Fibroblast of lung (primary cell): ENCODE measurements at regions not wholly inside any gene's neighbourhood (a gene's known extent, or its start where the extent isn't known, plus 50 kb on each side); places are given as distances from the start of the nearest gene placed in this dataset.

ENCODE experiments used
- DNase-seq, 2 donors: peaks; one replicate each; pipeline versions ENCODE4 v3.0.0 to v3.0.0-alpha.2; 2010; ENCODE audit warnings: low read depth in 2 of 2
- H2AFZ ChIP-seq: 2 replicates; pipeline ENCODE4 v1.5.1; 2012; ENCODE audit warnings: low read length, control low read depth, inconsistent platforms
- H3K27ac ChIP-seq: 2 replicates; pipeline ENCODE4 v1.5.1; 2011; ENCODE audit warnings: low read length, control low read depth; ENCODE audit not compliant: insufficient read depth
- H3K27me3 ChIP-seq: 2 replicates; pipeline ENCODE4 v1.5.1; 2011; ENCODE audit warnings: mild to moderate bottlenecking, low read length; ENCODE audit not compliant: control insufficient read depth, insufficient read depth
- H3K36me3 ChIP-seq: 2 replicates; pipeline ENCODE4 v1.5.1; 2011; ENCODE audit warnings: low read length; ENCODE audit not compliant: control insufficient read depth, insufficient read depth
- H3K4me1 ChIP-seq: 2 replicates; pipeline ENCODE4 v1.5.1; 2011; ENCODE audit warnings: low read length; ENCODE audit not compliant: control insufficient read depth, insufficient read depth; ENCODE audit errors: extremely low read depth
- H3K4me2 ChIP-seq: 2 replicates; pipeline ENCODE4 v1.5.1; 2011; ENCODE audit warnings: low read length, control low read depth; ENCODE audit not compliant: insufficient read depth; ENCODE audit errors: extremely low read depth
- H3K4me3 ChIP-seq, 4 experiments: fragments of 200-600 bp in 1 of 4; sonication (generic) in 1 of 4; replicated peaks in 1 of 4; 2 replicates each; pipeline ENCODE4 v1.5.1; 2011 to 2016; ENCODE audit warnings: low read length in 4 of 4, low read depth in 3 of 4, mild to moderate bottlenecking in 3 of 4, control low read depth in 2 of 4, inconsistent platforms in 1 of 4, mixed read lengths in 1 of 4; ENCODE audit not compliant: insufficient read depth in 1 of 4; ENCODE audit errors: control extremely low read depth in 1 of 4
- H3K79me2 ChIP-seq: 2 replicates; pipeline ENCODE4 v1.5.1; 2012; ENCODE audit warnings: mild to moderate bottlenecking, low read length, inconsistent platforms; ENCODE audit not compliant: control insufficient read depth, insufficient read depth
- H3K9ac ChIP-seq: 2 replicates; pipeline ENCODE4 v1.5.1; 2011; ENCODE audit warnings: mild to moderate bottlenecking, low read length, control low read depth; ENCODE audit not compliant: insufficient read depth
- H3K9me3 ChIP-seq: 2 replicates; pipeline ENCODE4 v1.5.1; 2012; ENCODE audit warnings: low read depth, low read length; ENCODE audit not compliant: control insufficient read depth, insufficient read depth
- H4K20me1 ChIP-seq: 2 replicates; pipeline ENCODE4 v1.5.1; 2011; ENCODE audit warnings: low read length; ENCODE audit not compliant: control insufficient read depth, insufficient read depth; ENCODE audit errors: extremely low read depth
- EZH2 ChIP-seq: IDR thresholded peaks from 2 replicates; pipeline ENCODE4 v1.5.1; 2012; ENCODE audit warnings: low read length, control low read depth, mild to moderate bottlenecking; ENCODE audit errors: missing control alignments
- TF ChIP-seq, protein P1 (sequence below), 2 donors: IDR thresholded peaks in 1 of 2; conservative IDR thresholded peaks in 1 of 2; 1 replicate in 1 of 2; 2 replicates in 1 of 2; pipeline ENCODE4 v1.5.1; 2011 to 2012; ENCODE audit warnings: low read length in 2 of 2, control low read depth in 1 of 2, inconsistent platforms in 1 of 2, low read depth in 1 of 2, mild to moderate bottlenecking in 1 of 2

DNA sequence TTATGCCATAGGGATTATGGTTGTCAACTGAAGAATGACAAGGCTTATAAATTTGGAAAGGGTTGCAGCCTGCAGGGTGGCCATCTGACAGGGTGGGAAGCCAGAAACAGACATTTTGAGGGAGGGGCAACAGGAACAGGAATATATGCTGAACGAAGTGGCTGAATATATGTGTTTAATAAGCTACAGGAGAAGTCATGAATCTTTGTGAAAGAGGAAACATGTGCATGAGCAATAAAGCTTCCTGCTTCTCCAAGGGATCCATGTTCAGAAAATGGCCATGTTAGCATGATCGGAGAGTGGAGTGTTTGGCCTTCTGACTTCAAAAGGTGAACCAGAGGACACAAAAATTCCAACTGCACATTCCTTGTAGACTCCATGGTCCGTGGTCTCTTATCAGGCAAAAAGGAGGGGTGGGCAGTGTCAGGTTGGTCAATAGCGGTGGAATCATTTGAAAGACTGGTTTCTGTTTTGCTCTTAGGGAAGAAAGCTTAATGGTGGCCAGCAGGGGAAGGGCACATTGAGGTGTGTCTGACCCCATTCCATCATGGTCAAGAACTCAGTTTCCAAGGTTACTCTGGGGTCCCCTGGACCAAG lies 144.1 kb downstream of the SOCS6 start:
- no peak for TF ChIP-seq EZH2
- no peak overlapping the region for H3K9ac ChIP-seq
- no peak overlapping the region for H3K4me2 ChIP-seq
- no peaks in the 10 kb centered on the region for H3K9me3 ChIP-seq
- peaks cover 3% of the 10 kb centered on the region for H3K4me1 ChIP-seq
- no peaks in the 10 kb centered on the region for H3K27me3 ChIP-seq
- no peaks in the 10 kb centered on the region for H3K36me3 ChIP-seq
- no peaks in the 10 kb centered on the region for H4K20me1 ChIP-seq
- no peak overlapping the region for H3K27ac ChIP-seq
- H2AFZ ChIP-seq = peak overlapping the region; percentile 16
- DNase-seq = no peak
- no peak overlapping the region for H3K4me3 ChIP-seq
- no peaks in the 10 kb centered on the region for H3K79me2 ChIP-seq

GRCh38 chr18:70431203-70431624 lies 142.4 kb downstream of the SOCS6 start:
- no peaks in the 10 kb centered on the region for H3K36me3 ChIP-seq
- H3K27me3 ChIP-seq = no peaks in the 10 kb centered on the region
- H4K20me1 ChIP-seq = no peaks in the 10 kb centered on the region
- no peaks in the 10 kb centered on the region for H3K79me2 ChIP-seq
- H3K4me3 ChIP-seq = no peak overlapping the region
- H3K9me3 ChIP-seq = no peaks in the 10 kb centered on the region
- H3K4me2 ChIP-seq = no peak overlapping the region
- no peak overlapping the region for H3K27ac ChIP-seq
- DNase-seq = peak; percentile 71 to 75
- peaks cover 3% of the 10 kb centered on the region for H3K4me1 ChIP-seq
- no peak overlapping the region for H3K9ac ChIP-seq
- H2AFZ ChIP-seq = no peak overlapping the region
- TF ChIP-seq EZH2 = no peak
- TF ChIP-seq, protein P1, sequence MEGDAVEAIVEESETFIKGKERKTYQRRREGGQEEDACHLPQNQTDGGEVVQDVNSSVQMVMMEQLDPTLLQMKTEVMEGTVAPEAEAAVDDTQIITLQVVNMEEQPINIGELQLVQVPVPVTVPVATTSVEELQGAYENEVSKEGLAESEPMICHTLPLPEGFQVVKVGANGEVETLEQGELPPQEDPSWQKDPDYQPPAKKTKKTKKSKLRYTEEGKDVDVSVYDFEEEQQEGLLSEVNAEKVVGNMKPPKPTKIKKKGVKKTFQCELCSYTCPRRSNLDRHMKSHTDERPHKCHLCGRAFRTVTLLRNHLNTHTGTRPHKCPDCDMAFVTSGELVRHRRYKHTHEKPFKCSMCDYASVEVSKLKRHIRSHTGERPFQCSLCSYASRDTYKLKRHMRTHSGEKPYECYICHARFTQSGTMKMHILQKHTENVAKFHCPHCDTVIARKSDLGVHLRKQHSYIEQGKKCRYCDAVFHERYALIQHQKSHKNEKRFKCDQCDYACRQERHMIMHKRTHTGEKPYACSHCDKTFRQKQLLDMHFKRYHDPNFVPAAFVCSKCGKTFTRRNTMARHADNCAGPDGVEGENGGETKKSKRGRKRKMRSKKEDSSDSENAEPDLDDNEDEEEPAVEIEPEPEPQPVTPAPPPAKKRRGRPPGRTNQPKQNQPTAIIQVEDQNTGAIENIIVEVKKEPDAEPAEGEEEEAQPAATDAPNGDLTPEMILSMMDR (conservative IDR thresholded peaks at IDR 0.05 in 1 of 2, IDR thresholded peaks at IDR 0.05 in 1 of 2; ENCODE audit: low read depth in 1 of 2, low read length in 2 of 2) = no peak

GRCh38 chr18:70430501-70431173 lies 141.8 kb downstream of the SOCS6 start:
- Histone ChIP-seq H3K9ac (no peak overlapping the region), H3K9me3 (no peaks in the 10 kb centered on the region), H3K36me3 (no peaks in the 10 kb centered on the region), H3K4me1 (peaks cover 3% of the 10 kb centered on the region), H3K27me3 (no peaks in the 10 kb centered on the region), H2AFZ (no peak overlapping the region), H3K79me2 (no peaks in the 10 kb centered on the region), H3K4me3 (no peak overlapping the region), H3K27ac (no peak overlapping the region), H4K20me1 (no peaks in the 10 kb centered on the region), H3K4me2 (no peak overlapping the region)
- DNase-seq = no peak
- TF ChIP-seq, protein P1 (conservative IDR thresholded peaks at IDR 0.05 in 1 of 2, IDR thresholded peaks at IDR 0.05 in 1 of 2; ENCODE audit: low read depth in 1 of 2, low read length in 2 of 2) = no peak
- no peak for TF ChIP-seq EZH2
